HepG2 (cell line): ENCODE measurements at regions not wholly inside any gene's neighbourhood (a gene's known extent, or its start where the extent isn't known, plus 50 kb on each side); places are given as distances from the start of the nearest gene placed in this dataset.

Experiments
- ATAC-seq: fragments of 200-7000 bp; cut with Tn5 transposase; 3 replicates; pipeline ENCODE4 v1.9.1; 2020; ENCODE audit warnings: mild to moderate bottlenecking, moderate library complexity
- BruUV-seq: library from RNA; stranded (reverse); fragments of 400-500 nt; replicated peaks from 2 replicates; lab custom pipeline; 2021; lab: Mats Ljungman, UMichigan
- CTCF ChIA-PET: fragments of 300-600 bp; formaldehyde crosslinking; extraction: SDS; loops from one replicate; lab custom pipeline; 2021; ENCODE audit warnings: low total read pairs, inconsistent platforms, low intra/inter-chr PET ratio; lab: Yijun Ruan, JAX
- POLR2A ChIA-PET: fragments of 350-600 bp; sonication (Branson Sonifier 250); formaldehyde crosslinking; loops from one replicate; lab custom pipeline; 2020; ENCODE audit warnings: antibody characterized with exemption, inconsistent platforms; lab: Yijun Ruan, JAX
- DNase-seq: peaks from one replicate; pipeline ENCODE4 v3.0.0-alpha.2; 2015; ENCODE audit warnings: low spot score
- FAIRE-seq: peaks from 3 replicates; lab custom pipeline; 2011; peaks lifted over from hg19 to GRCh38; lab: Jason Lieb, UNC
- H2AFZ ChIP-seq: one replicate; pipeline ENCODE4 v1.6.1; 2011; ENCODE audit warnings: low read length, inconsistent platforms
- H3K27ac ChIP-seq: fragments of 300-600 bp; 3 replicates; pipeline ENCODE4 v1.8.0; 2011; ENCODE audit warnings: mixed run types, mild to moderate bottlenecking, mixed read lengths, low read length, inconsistent platforms; ENCODE audit not compliant: insufficient read depth; ENCODE audit errors: extremely low read length
- H3K27me3 ChIP-seq, 2 experiments: fragments of 200-600 bp in 1 of 2; 2 replicates in 1 of 2; 3 replicates in 1 of 2; pipeline versions ENCODE4 v1.6.0 to v1.8.0; 2011; ENCODE audit warnings: low read length in 2 of 2, mild to moderate bottlenecking in 2 of 2, moderate library complexity in 2 of 2, inconsistent platforms in 1 of 2; ENCODE audit not compliant: insufficient read depth in 2 of 2, control insufficient read depth in 1 of 2
- H3K36me3 ChIP-seq, 2 experiments: fragments of 200-600 bp in 1 of 2; replicated peaks in 1 of 2; 2 replicates in 1 of 2; 3 replicates in 1 of 2; pipeline versions ENCODE4 v1.5.1 to v1.8.0; 2011; ENCODE audit warnings: low read length in 2 of 2, inconsistent platforms in 1 of 2; ENCODE audit not compliant: insufficient read depth in 2 of 2, control insufficient read depth in 1 of 2
- H3K4me1 ChIP-seq: 2 replicates; pipeline ENCODE4 v1.5.1; 2012; ENCODE audit warnings: low read length, inconsistent platforms; ENCODE audit not compliant: insufficient read depth
- H3K4me2 ChIP-seq: 2 replicates; pipeline ENCODE4 v1.6.0; 2011; ENCODE audit warnings: low read depth, low read length, inconsistent platforms
- H3K4me3 ChIP-seq, 3 experiments: fragments of 200-600 bp in 1 of 3; sonication (generic), shearing (Covaris generic) in 1 of 3; replicated peaks in 1 of 3; 2 replicates each; pipeline ENCODE4 v1.5.1; 2011 to 2016; ENCODE audit warnings: low read length in 3 of 3, inconsistent platforms in 2 of 3, low read depth in 2 of 3, mild to moderate bottlenecking in 2 of 3, control low read depth in 1 of 3, mixed read lengths in 1 of 3; ENCODE audit not compliant: insufficient read depth in 1 of 3
- H3K79me2 ChIP-seq: one replicate; pipeline ENCODE4 v1.6.1; 2011; ENCODE audit warnings: low read length, inconsistent platforms; ENCODE audit not compliant: insufficient read depth
- H3K9ac ChIP-seq: 2 replicates; pipeline ENCODE4 v1.6.0; 2011; ENCODE audit warnings: mild to moderate bottlenecking, low read depth, low read length, inconsistent platforms; ENCODE audit not compliant: insufficient read depth
- H3K9me3 ChIP-seq: 2 replicates; pipeline ENCODE4 v1.5.1; 2012; ENCODE audit warnings: mild to moderate bottlenecking, low read length
- H4K20me1 ChIP-seq: 2 replicates; pipeline ENCODE4 v1.6.0; 2011; ENCODE audit warnings: inconsistent platforms, mild to moderate bottlenecking, low read length, moderate library complexity; ENCODE audit not compliant: insufficient read depth
- ARNT ChIP-seq: fragments of 450-650 bp; IDR thresholded peaks from 2 replicates; pipeline ENCODE4 v1.6.1; 2017
- FOXK2 ChIP-seq: fragments of 450-650 bp; IDR thresholded peaks from 2 replicates; pipeline ENCODE4 v1.6.1; 2016
- HOXD1 ChIP-seq: sonication (generic); formaldehyde crosslinking; IDR thresholded peaks from 2 replicates; pipeline ENCODE4 v1.5.0; 2020; ENCODE audit warnings: missing genetic modification reagents
- KDM5A ChIP-seq: fragments of 200-600 bp; sonication (generic); IDR thresholded peaks from 2 replicates; pipeline ENCODE4 v1.7.0; 2018; ENCODE audit warnings: antibody characterized with exemption, mild to moderate bottlenecking, low read length, borderline replicate concordance
- KLF11 ChIP-seq: IDR thresholded peaks from 2 replicates; pipeline ENCODE4 v1.6.1; 2016; ENCODE audit warnings: missing compliant biosample characterization
- KLF9 ChIP-seq: IDR thresholded peaks from 2 replicates; pipeline ENCODE4 v1.6.1; 2016; ENCODE audit warnings: low read depth
- NFKB2 ChIP-seq: sonication (generic); formaldehyde crosslinking; IDR thresholded peaks from 2 replicates; pipeline ENCODE4 v1.4.0; 2020; ENCODE audit warnings: missing genetic modification reagents, borderline replicate concordance
- RFX1 ChIP-seq: fragments of 450-650 bp; IDR thresholded peaks from 2 replicates; pipeline ENCODE4 v1.6.1; 2017
- SIX4 ChIP-seq: sonication (generic); formaldehyde crosslinking; IDR thresholded peaks from 2 replicates; pipeline ENCODE4 v1.4.0; 2020; ENCODE audit warnings: missing genetic modification reagents
- SP5 ChIP-seq: IDR thresholded peaks from 2 replicates; pipeline ENCODE4 v1.6.1; 2016; ENCODE audit warnings: low read depth, borderline replicate concordance
- SRSF9 ChIP-seq: fragments of 200-400 bp; formaldehyde crosslinking; IDR thresholded peaks from 2 replicates; pipeline ENCODE4 v1.6.1; 2018; ENCODE audit warnings: borderline replicate concordance, mild to moderate bottlenecking, low read depth, low read length; ENCODE audit not compliant: insufficient read depth, poor library complexity, severe bottlenecking
- ZNF101 ChIP-seq: sonication (generic); formaldehyde crosslinking; IDR thresholded peaks from 2 replicates; pipeline ENCODE4 v1.4.0; 2020; ENCODE audit warnings: mild to moderate bottlenecking, low read depth, missing genetic modification reagents, borderline replicate concordance
- ZNF562 ChIP-seq: sonication (generic); formaldehyde crosslinking; IDR thresholded peaks from 2 replicates; pipeline ENCODE4 v1.8.0; 2022; ENCODE audit warnings: missing genetic modification reagents, borderline replicate concordance
- ZNF709 ChIP-seq: sonication (generic); formaldehyde crosslinking; IDR thresholded peaks from 2 replicates; pipeline ENCODE4 v1.5.0; 2020; ENCODE audit warnings: mild to moderate bottlenecking, missing genetic modification reagents
- ZNF775 ChIP-seq: sonication (generic); formaldehyde crosslinking; IDR thresholded peaks from 2 replicates; pipeline ENCODE4 v1.4.0; 2020; ENCODE audit warnings: missing genetic modification reagents, mild to moderate bottlenecking, moderate library complexity, borderline replicate concordance
- ZNF792 ChIP-seq: IDR thresholded peaks from 2 replicates; pipeline ENCODE4 v1.6.1; 2016
- WGBS: methylation state at CpG from one replicate; pipeline ENCODE4 v1.1.6; 2017; ENCODE audit warnings: low lambda C conversion rate; 5-methylcytosine and 5-hydroxymethylcytosine counted together
- in situ Hi-C: cut with HindIII; loops from 2 replicates; pipeline ENCODE4 v1.10.0; 2017; ENCODE audit warnings: low pct_unique_long_range_greater_than_20kb; ENCODE audit not compliant: extremely low pct_ligation_motif_present
- intact Hi-C: fragments of 100-400 bp; cut with micrococcal nuclease; formaldehyde crosslinking; loops from one replicate; pipeline ENCODE4 v1.10.0; 2022; ENCODE audit not compliant: unreplicated experiment
- TF ChIP-seq, protein P1 (sequence below): sonication (generic); formaldehyde crosslinking; IDR thresholded peaks from 2 replicates; pipeline ENCODE4 v1.9.0; 2021; ENCODE audit warnings: missing genetic modification reagents, borderline replicate concordance
- TF ChIP-seq, protein P2 (sequence below): sonication (generic); formaldehyde crosslinking; IDR thresholded peaks from 2 replicates; pipeline ENCODE4 v1.4.0; 2020; ENCODE audit warnings: missing genetic modification reagents, borderline replicate concordance
- TF ChIP-seq, protein P3 (sequence below): sonication (generic); formaldehyde crosslinking; IDR thresholded peaks from 2 replicates; pipeline ENCODE4 v1.4.0; 2020; ENCODE audit warnings: missing genetic modification reagents

DNA sequence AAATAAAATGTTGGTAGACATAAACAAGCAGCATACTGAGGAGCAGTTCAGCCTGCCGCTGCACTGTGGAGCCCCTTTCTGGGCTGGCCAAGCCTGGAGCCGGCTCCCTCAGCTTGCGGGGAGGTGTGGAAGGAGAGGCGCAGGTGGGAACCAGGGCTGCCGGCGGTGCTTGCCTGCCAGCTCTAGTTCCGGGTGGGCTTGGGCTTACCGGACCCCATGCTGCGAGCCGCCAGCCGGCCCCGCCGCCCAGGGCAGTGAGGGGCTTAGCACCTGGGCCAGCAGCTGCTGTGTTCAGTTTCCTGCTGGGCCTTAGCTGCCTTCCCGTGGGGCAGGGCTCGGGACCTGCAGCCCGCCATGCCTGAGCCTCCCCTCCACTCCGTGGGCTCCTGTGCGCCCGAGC is 672.9 kb upstream of the POM121L12 start (continued):
- TF ChIP-seq, protein P1, sequence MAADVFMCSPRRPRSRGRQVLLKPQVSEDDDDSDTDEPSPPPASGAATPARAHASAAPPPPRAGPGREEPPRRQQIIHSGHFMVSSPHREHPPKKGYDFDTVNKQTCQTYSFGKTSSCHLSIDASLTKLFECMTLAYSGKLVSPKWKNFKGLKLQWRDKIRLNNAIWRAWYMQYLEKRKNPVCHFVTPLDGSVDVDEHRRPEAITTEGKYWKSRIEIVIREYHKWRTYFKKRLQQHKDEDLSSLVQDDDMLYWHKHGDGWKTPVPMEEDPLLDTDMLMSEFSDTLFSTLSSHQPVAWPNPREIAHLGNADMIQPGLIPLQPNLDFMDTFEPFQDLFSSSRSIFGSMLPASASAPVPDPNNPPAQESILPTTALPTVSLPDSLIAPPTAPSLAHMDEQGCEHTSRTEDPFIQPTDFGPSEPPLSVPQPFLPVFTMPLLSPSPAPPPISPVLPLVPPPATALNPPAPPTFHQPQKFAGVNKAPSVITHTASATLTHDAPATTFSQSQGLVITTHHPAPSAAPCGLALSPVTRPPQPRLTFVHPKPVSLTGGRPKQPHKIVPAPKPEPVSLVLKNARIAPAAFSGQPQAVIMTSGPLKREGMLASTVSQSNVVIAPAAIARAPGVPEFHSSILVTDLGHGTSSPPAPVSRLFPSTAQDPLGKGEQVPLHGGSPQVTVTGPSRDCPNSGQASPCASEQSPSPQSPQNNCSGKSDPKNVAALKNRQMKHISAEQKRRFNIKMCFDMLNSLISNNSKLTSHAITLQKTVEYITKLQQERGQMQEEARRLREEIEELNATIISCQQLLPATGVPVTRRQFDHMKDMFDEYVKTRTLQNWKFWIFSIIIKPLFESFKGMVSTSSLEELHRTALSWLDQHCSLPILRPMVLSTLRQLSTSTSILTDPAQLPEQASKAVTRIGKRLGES: no peak
- TF ChIP-seq HOXD1: no peak
- TF ChIP-seq RFX1: no peak
- TF ChIP-seq, protein P2, sequence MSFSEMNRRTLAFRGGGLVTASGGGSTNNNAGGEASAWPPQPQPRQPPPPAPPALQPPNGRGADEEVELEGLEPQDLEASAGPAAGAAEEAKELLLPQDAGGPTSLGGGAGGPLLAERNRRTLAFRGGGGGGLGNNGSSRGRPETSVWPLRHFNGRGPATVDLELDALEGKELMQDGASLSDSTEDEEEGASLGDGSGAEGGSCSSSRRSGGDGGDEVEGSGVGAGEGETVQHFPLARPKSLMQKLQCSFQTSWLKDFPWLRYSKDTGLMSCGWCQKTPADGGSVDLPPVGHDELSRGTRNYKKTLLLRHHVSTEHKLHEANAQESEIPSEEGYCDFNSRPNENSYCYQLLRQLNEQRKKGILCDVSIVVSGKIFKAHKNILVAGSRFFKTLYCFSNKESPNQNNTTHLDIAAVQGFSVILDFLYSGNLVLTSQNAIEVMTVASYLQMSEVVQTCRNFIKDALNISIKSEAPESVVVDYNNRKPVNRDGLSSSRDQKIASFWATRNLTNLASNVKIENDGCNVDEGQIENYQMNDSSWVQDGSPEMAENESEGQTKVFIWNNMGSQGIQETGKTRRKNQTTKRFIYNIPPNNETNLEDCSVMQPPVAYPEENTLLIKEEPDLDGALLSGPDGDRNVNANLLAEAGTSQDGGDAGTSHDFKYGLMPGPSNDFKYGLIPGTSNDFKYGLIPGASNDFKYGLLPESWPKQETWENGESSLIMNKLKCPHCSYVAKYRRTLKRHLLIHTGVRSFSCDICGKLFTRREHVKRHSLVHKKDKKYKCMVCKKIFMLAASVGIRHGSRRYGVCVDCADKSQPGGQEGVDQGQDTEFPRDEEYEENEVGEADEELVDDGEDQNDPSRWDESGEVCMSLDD (CRISPR knock-in tag): no peak
- no peak for TF ChIP-seq ZNF101 (CRISPR knock-in tag)
- no peak for TF ChIP-seq ZNF792 (CRISPR knock-in tag)
- no peak for TF ChIP-seq ZNF775 (CRISPR knock-in tag)
- no peak for TF ChIP-seq KLF9 (CRISPR knock-in tag)

DNA sequence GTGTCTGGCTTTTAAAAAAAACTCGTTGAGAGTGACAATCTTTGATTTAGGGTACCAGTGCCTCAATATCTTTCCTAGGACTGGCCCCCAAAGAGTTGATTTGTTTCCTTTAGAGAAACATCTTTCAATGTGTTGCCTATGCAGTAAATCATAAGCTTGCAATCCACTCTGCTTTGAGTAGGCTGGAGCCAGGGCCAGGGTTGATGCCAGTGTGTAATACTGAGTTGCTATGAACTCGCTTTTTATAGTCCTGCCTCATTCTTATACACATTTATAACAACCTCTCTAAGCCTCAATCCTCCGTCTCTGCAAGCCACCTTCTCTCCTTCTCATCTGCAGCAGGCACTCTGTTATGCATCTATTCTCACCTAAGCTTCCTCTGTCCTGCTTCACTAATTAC is 674.9 kb upstream of the POM121L12 start:
- in situ Hi-C loops: no loop called here

More for the DNA sequence above, 674.9 kb upstream of the POM121L12 start:
- CTCF ChIA-PET: no interaction called here
- no TSS peak for BruUV-seq
- ATAC-seq (no peak), DNase-seq (no peak), FAIRE-seq (no peak)
- no peaks in the 10 kb centered on the region for H3K79me2 ChIP-seq
- H4K20me1 ChIP-seq: no peaks in the 10 kb centered on the region
- no peak overlapping the region for H3K4me3 ChIP-seq
- H2AFZ ChIP-seq: no peak overlapping the region
- intact Hi-C loops: no loop called here
- H3K36me3 ChIP-seq: no peaks in the 10 kb centered on the region
- TF ChIP-seq ARNT (no peak), KLF11 (CRISPR knock-in tag) (no peak), FOXK2 (no peak), NFKB2 (CRISPR knock-in tag) (no peak), SP5 (CRISPR knock-in tag) (no peak), ZNF709 (no peak), SRSF9 (no peak), ZNF562 (CRISPR knock-in tag) (no peak), SIX4 (no peak), KDM5A (no peak)
- TF ChIP-seq, protein P3, sequence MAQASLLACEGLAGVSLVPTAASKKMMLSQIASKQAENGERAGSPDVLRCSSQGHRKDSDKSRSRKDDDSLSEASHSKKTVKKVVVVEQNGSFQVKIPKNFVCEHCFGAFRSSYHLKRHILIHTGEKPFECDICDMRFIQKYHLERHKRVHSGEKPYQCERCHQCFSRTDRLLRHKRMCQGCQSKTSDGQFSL (CRISPR knock-in tag): no peak
- POLR2A ChIA-PET: no interaction called here
- H3K27ac ChIP-seq: no peak overlapping the region
- no peaks in the 10 kb centered on the region for H3K4me1 ChIP-seq
- peaks cover 31% of the 10 kb centered on the region for H3K9me3 ChIP-seq
- no peaks in the 10 kb centered on the region for H3K27me3 ChIP-seq
- WGBS: 2% methylated on average over 3 of the region's 3 CpGs
- no peak overlapping the region for H3K4me2 ChIP-seq
- H3K9ac ChIP-seq: no peak overlapping the region
